Hindlimb muscle (tissue), 1 donor: ENCODE measurements at regions not wholly inside any gene's neighbourhood (a gene's known extent, or its start where the extent isn't known, plus 50 kb on each side); places are given as distances from the start of the nearest gene placed in this dataset.

Experiments
- DNase-seq: peaks from one replicate; pipeline ENCODE4 v3.0.0-alpha.2; 2013

GRCh38 chr18:77995593-77995992 is 745.9 kb downstream of the GALR1 start:
- no peak for DNase-seq

GRCh38 chr18:77996737-77997136 is 747.1 kb downstream of the GALR1 start:
- no peak for DNase-seq

GRCh38 chr18:78001811-78002210 is 752.2 kb downstream of the GALR1 start:
- no peak for DNase-seq

GRCh38 chr18:78006006-78006773 is 756.5 kb downstream of the GALR1 start:
- no peak for DNase-seq

GRCh38 chr18:78006774-78007260 is 757.2 kb downstream of the GALR1 start:
- DNase-seq: no peak

- DNase-seq: no peak
Observed at GRCh38 chr18:78010363-78010762, 760.7 kb downstream of the GALR1 start.

GRCh38 chr18:78017869-78018268 is 768.2 kb downstream of the GALR1 start:
- DNase-seq: no peak

GRCh38 chr18:78021196-78021595 is 771.5 kb downstream of the GALR1 start:
- no peak for DNase-seq

GRCh38 chr18:78031589-78031988 is 781.9 kb downstream of the GALR1 start:
- DNase-seq: no peak

- no peak for DNase-seq
Observed at GRCh38 chr18:78031991-78032390, 782.3 kb downstream of the GALR1 start.

GRCh38 chr18:78032574-78032973 is 782.9 kb downstream of the GALR1 start:
- DNase-seq: no peak

GRCh38 chr18:78034755-78035154 is 785.1 kb downstream of the GALR1 start:
- no peak for DNase-seq

GRCh38 chr18:78041218-78041617 is 791.6 kb downstream of the GALR1 start:
- no peak for DNase-seq

- no peak for DNase-seq
Observed at GRCh38 chr18:78046631-78047030, 797.0 kb downstream of the GALR1 start.

GRCh38 chr18:78049281-78049680 is 799.6 kb downstream of the GALR1 start:
- no peak for DNase-seq

GRCh38 chr18:78054801-78055200 is 805.2 kb downstream of the GALR1 start:
- no peak for DNase-seq

GRCh38 chr18:78056011-78056410 is 806.4 kb downstream of the GALR1 start:
- DNase-seq: no peak

- DNase-seq: no peak
Observed at GRCh38 chr18:78069784-78070664, 820.4 kb downstream of the GALR1 start.

GRCh38 chr18:78071166-78071710 is 821.6 kb downstream of the GALR1 start:
- DNase-seq: no peak

GRCh38 chr18:78071776-78072175 is 822.1 kb downstream of the GALR1 start:
- DNase-seq: no peak

- no peak for DNase-seq
Observed at GRCh38 chr18:78072375-78072774, 822.7 kb downstream of the GALR1 start.

GRCh38 chr18:78073275-78073674 is 823.6 kb downstream of the GALR1 start:
- peak; percentile 7 for DNase-seq

- no peak for DNase-seq
Observed at GRCh38 chr18:78074400-78075020, 824.9 kb downstream of the GALR1 start.
